HepG2 (cell line): ENCODE measurements at regions not wholly inside any gene's neighbourhood (a gene's known extent, or its start where the extent isn't known, plus 50 kb on each side); places are given as distances from the start of the nearest gene placed in this dataset.

Source experiments
- ATAC-seq: fragments of 200-7000 bp; cut with Tn5 transposase; 3 replicates; pipeline ENCODE4 v1.9.1; 2020; ENCODE audit warnings: mild to moderate bottlenecking, moderate library complexity
- BruUV-seq: library from RNA; stranded (reverse); fragments of 400-500 nt; replicated peaks from 2 replicates; lab custom pipeline; 2021; lab: Mats Ljungman, UMichigan
- CTCF ChIA-PET: fragments of 300-600 bp; formaldehyde crosslinking; extraction: SDS; loops from one replicate; lab custom pipeline; 2021; ENCODE audit warnings: low total read pairs, inconsistent platforms, low intra/inter-chr PET ratio; lab: Yijun Ruan, JAX
- POLR2A ChIA-PET: fragments of 350-600 bp; sonication (Branson Sonifier 250); formaldehyde crosslinking; loops from one replicate; lab custom pipeline; 2020; ENCODE audit warnings: antibody characterized with exemption, inconsistent platforms; lab: Yijun Ruan, JAX
- DNase-seq: peaks from one replicate; pipeline ENCODE4 v3.0.0-alpha.2; 2015; ENCODE audit warnings: low spot score
- FAIRE-seq: peaks from 3 replicates; lab custom pipeline; 2011; peaks lifted over from hg19 to GRCh38; lab: Jason Lieb, UNC
- H2AFZ ChIP-seq: one replicate; pipeline ENCODE4 v1.6.1; 2011; ENCODE audit warnings: low read length, inconsistent platforms
- H3K27ac ChIP-seq: fragments of 300-600 bp; 3 replicates; pipeline ENCODE4 v1.8.0; 2011; ENCODE audit warnings: mixed run types, mild to moderate bottlenecking, mixed read lengths, low read length, inconsistent platforms; ENCODE audit not compliant: insufficient read depth; ENCODE audit errors: extremely low read length
- H3K27me3 ChIP-seq, 2 experiments: fragments of 200-600 bp in 1 of 2; 2 replicates in 1 of 2; 3 replicates in 1 of 2; pipeline versions ENCODE4 v1.6.0 to v1.8.0; 2011; ENCODE audit warnings: low read length in 2 of 2, mild to moderate bottlenecking in 2 of 2, moderate library complexity in 2 of 2, inconsistent platforms in 1 of 2; ENCODE audit not compliant: insufficient read depth in 2 of 2, control insufficient read depth in 1 of 2
- H3K36me3 ChIP-seq, 2 experiments: fragments of 200-600 bp in 1 of 2; replicated peaks in 1 of 2; 2 replicates in 1 of 2; 3 replicates in 1 of 2; pipeline versions ENCODE4 v1.5.1 to v1.8.0; 2011; ENCODE audit warnings: low read length in 2 of 2, inconsistent platforms in 1 of 2; ENCODE audit not compliant: insufficient read depth in 2 of 2, control insufficient read depth in 1 of 2
- H3K4me1 ChIP-seq: 2 replicates; pipeline ENCODE4 v1.5.1; 2012; ENCODE audit warnings: low read length, inconsistent platforms; ENCODE audit not compliant: insufficient read depth
- H3K4me2 ChIP-seq: 2 replicates; pipeline ENCODE4 v1.6.0; 2011; ENCODE audit warnings: low read depth, low read length, inconsistent platforms
- H3K4me3 ChIP-seq, 3 experiments: fragments of 200-600 bp in 1 of 3; sonication (generic), shearing (Covaris generic) in 1 of 3; replicated peaks in 1 of 3; 2 replicates each; pipeline ENCODE4 v1.5.1; 2011 to 2016; ENCODE audit warnings: low read length in 3 of 3, inconsistent platforms in 2 of 3, low read depth in 2 of 3, mild to moderate bottlenecking in 2 of 3, control low read depth in 1 of 3, mixed read lengths in 1 of 3; ENCODE audit not compliant: insufficient read depth in 1 of 3
- H3K79me2 ChIP-seq: one replicate; pipeline ENCODE4 v1.6.1; 2011; ENCODE audit warnings: low read length, inconsistent platforms; ENCODE audit not compliant: insufficient read depth
- H3K9ac ChIP-seq: 2 replicates; pipeline ENCODE4 v1.6.0; 2011; ENCODE audit warnings: mild to moderate bottlenecking, low read depth, low read length, inconsistent platforms; ENCODE audit not compliant: insufficient read depth
- H3K9me3 ChIP-seq: 2 replicates; pipeline ENCODE4 v1.5.1; 2012; ENCODE audit warnings: mild to moderate bottlenecking, low read length
- H4K20me1 ChIP-seq: 2 replicates; pipeline ENCODE4 v1.6.0; 2011; ENCODE audit warnings: inconsistent platforms, mild to moderate bottlenecking, low read length, moderate library complexity; ENCODE audit not compliant: insufficient read depth
- HNF4A ChIP-seq: sonication (generic); formaldehyde crosslinking; IDR thresholded peaks from 2 replicates; pipeline ENCODE4 v1.4.0; 2020; ENCODE audit warnings: missing genetic modification reagents
- SOX6 ChIP-seq, 2 experiments: fragments of 450-650 bp in 1 of 2; sonication (generic) in 1 of 2; formaldehyde crosslinking in 1 of 2; IDR thresholded peaks; 2 replicates each; pipeline versions ENCODE4 v1.4.0 to v1.6.1; 2017 to 2020; ENCODE audit warnings: antibody characterized with exemption in 1 of 2, mild to moderate bottlenecking in 1 of 2, missing genetic modification reagents in 1 of 2
- STAT5B ChIP-seq: sonication (generic); formaldehyde crosslinking; IDR thresholded peaks from 2 replicates; pipeline ENCODE4 v1.4.0; 2020; ENCODE audit warnings: missing genetic modification reagents
- ZNF607 ChIP-seq: sonication (generic); formaldehyde crosslinking; IDR thresholded peaks from 2 replicates; pipeline ENCODE4 v1.5.1; 2020; ENCODE audit warnings: missing genetic modification reagents, mild to moderate bottlenecking, borderline replicate concordance
- ZNF720 ChIP-seq: sonication (generic); formaldehyde crosslinking; IDR thresholded peaks from 2 replicates; pipeline ENCODE4 v1.4.0; 2020; ENCODE audit warnings: missing genetic modification reagents
- WGBS: methylation state at CpG from one replicate; pipeline ENCODE4 v1.1.6; 2017; ENCODE audit warnings: low lambda C conversion rate; 5-methylcytosine and 5-hydroxymethylcytosine counted together
- in situ Hi-C: cut with HindIII; loops from 2 replicates; pipeline ENCODE4 v1.10.0; 2017; ENCODE audit warnings: low pct_unique_long_range_greater_than_20kb; ENCODE audit not compliant: extremely low pct_ligation_motif_present
- intact Hi-C: fragments of 100-400 bp; cut with micrococcal nuclease; formaldehyde crosslinking; loops from one replicate; pipeline ENCODE4 v1.10.0; 2022; ENCODE audit not compliant: unreplicated experiment
- TF ChIP-seq, protein P1 (sequence below): sonication (generic); IDR thresholded peaks from 2 replicates; pipeline ENCODE4 v1.6.1; 2016; ENCODE audit warnings: low read depth, borderline replicate concordance

- DNase-seq (no peak), FAIRE-seq (no peak), ATAC-seq (no peak)
- WGBS: 65% methylated on average over 8 of the region's 8 CpGs
- no peaks in the 10 kb centered on the region for H3K36me3 ChIP-seq
- no peak overlapping the region for H3K4me2 ChIP-seq
- no TSS peak for BruUV-seq
- ChIA-PET CTCF (no interaction called here), POLR2A (no interaction called here)
- H3K9me3 ChIP-seq: no peaks in the 10 kb centered on the region
- no peaks in the 10 kb centered on the region for H3K79me2 ChIP-seq
- no peak for TF ChIP-seq SOX6 (IDR thresholded peaks at IDR 0.05)
- no peak for TF ChIP-seq SOX6 (CRISPR knock-in tag; IDR thresholded peaks at IDR 0.05)
- TF ChIP-seq ZNF720: no peak
- no peak for TF ChIP-seq STAT5B
- in situ Hi-C loops: no loop called here
- no peak overlapping the region for H3K27ac ChIP-seq
- H3K4me1 ChIP-seq: peaks cover 14% of the 10 kb centered on the region
- intact Hi-C loops: no loop called here
- no peak overlapping the region for H3K4me3 ChIP-seq
- peaks cover 2 to 5% of the 10 kb centered on the region in 2 experiments; a peak in 2 of 5 replicates for H3K27me3 ChIP-seq
- no peak overlapping the region for H2AFZ ChIP-seq
- H3K9ac ChIP-seq: no peak overlapping the region
- no peaks in the 10 kb centered on the region for H4K20me1 ChIP-seq
Measured at GRCh38 chr10:78628976-78629375, 439.8 kb upstream of the ZMIZ1 start.

GRCh38 chr10:78629773-78630172 is 439.0 kb upstream of the ZMIZ1 start:
- H3K9me3 ChIP-seq: no peaks in the 10 kb centered on the region
- in situ Hi-C loops (no loop called here), intact Hi-C loops (no loop called here)
- FAIRE-seq: no peak
- no peak overlapping the region for H3K4me3 ChIP-seq
- no peaks in the 10 kb centered on the region for H3K79me2 ChIP-seq
- H3K36me3 ChIP-seq: no peaks in the 10 kb centered on the region
- no peak for ATAC-seq
- peaks cover 2 to 5% of the 10 kb centered on the region in 2 experiments; a peak in 2 of 5 replicates for H3K27me3 ChIP-seq
- ChIA-PET POLR2A (no interaction called here), CTCF (no interaction called here)
- peaks cover 12% of the 10 kb centered on the region; the same call in 1 of the 2 replicates for H3K4me1 ChIP-seq
- DNase-seq: no peak
- no peak for TF ChIP-seq ZNF607 (CRISPR knock-in tag)
- TF ChIP-seq HNF4A (CRISPR knock-in tag): peak; percentile 48
- TF ChIP-seq, protein P1, sequence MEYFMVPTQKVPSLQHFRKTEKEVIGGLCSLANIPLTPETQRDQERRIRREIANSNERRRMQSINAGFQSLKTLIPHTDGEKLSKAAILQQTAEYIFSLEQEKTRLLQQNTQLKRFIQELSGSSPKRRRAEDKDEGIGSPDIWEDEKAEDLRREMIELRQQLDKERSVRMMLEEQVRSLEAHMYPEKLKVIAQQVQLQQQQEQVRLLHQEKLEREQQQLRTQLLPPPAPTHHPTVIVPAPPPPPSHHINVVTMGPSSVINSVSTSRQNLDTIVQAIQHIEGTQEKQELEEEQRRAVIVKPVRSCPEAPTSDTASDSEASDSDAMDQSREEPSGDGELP: 0 out of 2 replicates have a peak, but pooled peaks have one; percentile 11
- no peak overlapping the region for H3K4me2 ChIP-seq
- no peak overlapping the region for H2AFZ ChIP-seq
- no TSS peak for BruUV-seq
- no peak overlapping the region for H3K27ac ChIP-seq
- WGBS: 37% methylated on average over 10 of the region's 11 CpGs
- no peak overlapping the region for H3K9ac ChIP-seq
- no peaks in the 10 kb centered on the region for H4K20me1 ChIP-seq
